OCI-LY1 (cell line): ENCODE measurements at regions not wholly inside any gene's neighbourhood (a gene's known extent, or its start where the extent isn't known, plus 50 kb on each side); places are given as distances from the start of the nearest gene placed in this dataset.

Experiments used
- H2AFZ ChIP-seq: fragments of 200-600 bp; sonication (generic), shearing (Covaris generic); 2 replicates; pipeline ENCODE4 v1.6.0; 2014; ENCODE audit warnings: antibody characterized with exemption, mild to moderate bottlenecking, low read length
- H3F3A ChIP-seq: fragments of 200-600 bp; sonication (generic), shearing (Covaris generic); 2 replicates; pipeline ENCODE4 v1.6.0; 2014; ENCODE audit warnings: mild to moderate bottlenecking, antibody characterized with exemption, low read length, moderate library complexity; ENCODE audit not compliant: insufficient read depth
- H3K27ac ChIP-seq: fragments of 200-600 bp; sonication (generic); 2 replicates; pipeline ENCODE4 v1.5.1; 2014; ENCODE audit warnings: low read length, mixed run types, mild to moderate bottlenecking, low read depth; ENCODE audit not compliant: poor library complexity, severe bottlenecking
- H3K27me3 ChIP-seq: fragments of 200-600 bp; sonication (generic); 2 replicates; pipeline ENCODE4 v1.6.0; 2014; ENCODE audit warnings: antibody characterized with exemption, mild to moderate bottlenecking, low read length, moderate library complexity; ENCODE audit not compliant: insufficient read depth
- H3K36me3 ChIP-seq: fragments of 200-600 bp; sonication (generic); 2 replicates; pipeline ENCODE4 v1.6.1; 2014; ENCODE audit warnings: mild to moderate bottlenecking, antibody characterized with exemption, low read length, moderate library complexity, mixed read lengths; ENCODE audit not compliant: insufficient read depth
- H3K4me1 ChIP-seq: fragments of 200-600 bp; sonication (generic); 2 replicates; pipeline ENCODE4 v1.5.1; 2014; ENCODE audit warnings: mild to moderate bottlenecking, low read length, moderate library complexity; ENCODE audit not compliant: insufficient read depth, severe bottlenecking
- H3K4me2 ChIP-seq: fragments of 200-600 bp; sonication (generic), shearing (Covaris generic); 2 replicates; pipeline ENCODE4 v1.6.1; 2014; ENCODE audit warnings: low read length
- H3K4me3 ChIP-seq: fragments of 200-600 bp; sonication (generic); 2 replicates; pipeline ENCODE4 v1.5.1; 2014; ENCODE audit warnings: low read length, low read depth, mild to moderate bottlenecking, mixed read lengths; ENCODE audit not compliant: poor library complexity, severe bottlenecking
- H3K79me2 ChIP-seq: fragments of 200-600 bp; shearing (Covaris generic); 2 replicates; pipeline ENCODE4 v1.6.1; 2016; ENCODE audit warnings: mixed run types, low read length, mixed read lengths; ENCODE audit not compliant: insufficient read depth
- H3K9ac ChIP-seq: fragments of 200-600 bp; sonication (generic), shearing (Covaris generic); 2 replicates; pipeline ENCODE4 v1.6.1; 2014; ENCODE audit warnings: mild to moderate bottlenecking, low read length, mixed read lengths
- H3K9me2 ChIP-seq: fragments of 200-600 bp; sonication (generic), shearing (Covaris generic); 2 replicates; pipeline ENCODE4 v1.6.1; 2014; ENCODE audit warnings: low read depth, mild to moderate bottlenecking, low read length, mixed read lengths
- H3K9me3 ChIP-seq: fragments of 200-600 bp; shearing (Covaris generic); 2 replicates; pipeline ENCODE4 v1.6.1; 2014; ENCODE audit warnings: low read length, mixed read lengths
- H4K20me1 ChIP-seq: fragments of 200-600 bp; sonication (generic), shearing (Covaris generic); 2 replicates; pipeline ENCODE4 v1.6.0; 2016; ENCODE audit warnings: mild to moderate bottlenecking, low read length; ENCODE audit not compliant: insufficient read depth
- CTCF ChIP-seq: fragments of 200-600 bp; sonication (generic), shearing (Covaris generic); IDR thresholded peaks from 2 replicates; pipeline ENCODE4 v1.5.1; 2017; ENCODE audit warnings: mild to moderate bottlenecking, antibody characterized with exemption, low read length, moderate library complexity, mixed read lengths
- EZH2 ChIP-seq: fragments of 200-600 bp; sonication (generic), shearing (Covaris generic); IDR thresholded peaks from 2 replicates; pipeline ENCODE4 v1.8.0; 2017; ENCODE audit warnings: borderline replicate concordance, mixed run types, mild to moderate bottlenecking, antibody characterized with exemption, low read length, moderate library complexity, mixed read lengths

GRCh38 chr2:18792684-18793083 lies 203.3 kb upstream of the NT5C1B start:
- Histone ChIP-seq H3K36me3 (no peaks in the 10 kb centered on the region), H3K9ac (no peak overlapping the region), H3K4me2 (no peak overlapping the region), H3K79me2 (no peaks in the 10 kb centered on the region), H3F3A (no peaks in the 10 kb centered on the region), H3K4me1 (no peaks in the 10 kb centered on the region), H3K9me2 (no peaks in the 10 kb centered on the region), H4K20me1 (no peaks in the 10 kb centered on the region), H2AFZ (no peak overlapping the region), H3K9me3 (no peaks in the 10 kb centered on the region), H3K27ac (no peak overlapping the region), H3K27me3 (no peaks in the 10 kb centered on the region), H3K4me3 (no peak overlapping the region)
- TF ChIP-seq EZH2 (no peak), CTCF (no peak)

DNA sequence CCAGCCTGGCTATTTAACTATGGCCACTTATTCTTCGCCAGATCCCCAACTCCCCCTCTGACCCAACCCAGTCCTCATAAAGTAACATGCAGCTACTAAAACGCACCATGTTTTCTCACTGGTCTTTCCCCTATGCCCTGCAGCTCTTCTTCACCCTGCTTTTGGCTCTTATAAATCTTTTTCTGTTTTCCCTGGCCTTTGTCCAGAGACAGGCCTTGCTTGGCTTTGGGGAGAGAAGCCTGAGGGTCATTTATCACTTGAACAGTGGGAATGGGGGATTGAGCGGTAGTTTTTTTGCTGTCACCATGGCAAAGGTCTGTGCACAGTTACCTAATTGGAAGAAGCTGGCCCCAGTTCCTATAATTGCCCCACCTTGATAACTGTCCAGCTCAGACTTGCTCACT lies 202.9 kb upstream of the NT5C1B start:
- Histone ChIP-seq H3K4me2 (no peak overlapping the region), H3K9me3 (no peaks in the 10 kb centered on the region), H3K4me3 (no peak overlapping the region), H3K9ac (no peak overlapping the region), H3K36me3 (no peaks in the 10 kb centered on the region), H3K4me1 (no peaks in the 10 kb centered on the region), H4K20me1 (no peaks in the 10 kb centered on the region), H3K79me2 (no peaks in the 10 kb centered on the region), H2AFZ (no peak overlapping the region), H3K9me2 (no peaks in the 10 kb centered on the region), H3F3A (no peaks in the 10 kb centered on the region), H3K27me3 (no peaks in the 10 kb centered on the region), H3K27ac (no peak overlapping the region)
- no peak for TF ChIP-seq EZH2
- no peak for TF ChIP-seq CTCF

- H3K4me2 ChIP-seq: no peak overlapping the region
Observed at GRCh38 chr2:18791172-18791797, 201.9 kb upstream of the NT5C1B start.

More at GRCh38 chr2:18791172-18791797, 201.9 kb upstream of the NT5C1B start:
- Histone ChIP-seq H3K27ac (no peak overlapping the region), H3F3A (no peaks in the 10 kb centered on the region), H2AFZ (no peak overlapping the region), H3K4me3 (no peak overlapping the region), H3K4me1 (no peaks in the 10 kb centered on the region), H3K9ac (no peak overlapping the region), H3K9me2 (no peaks in the 10 kb centered on the region), H3K9me3 (no peaks in the 10 kb centered on the region), H3K27me3 (no peaks in the 10 kb centered on the region), H3K79me2 (no peaks in the 10 kb centered on the region), H4K20me1 (no peaks in the 10 kb centered on the region), H3K36me3 (no peaks in the 10 kb centered on the region)
- TF ChIP-seq EZH2 (no peak), CTCF (no peak)
